ENCODE measurements at regions not wholly inside any gene's neighbourhood (a gene's known extent, or its start where the extent isn't known, plus 50 kb on each side); places are given as distances from the start of the nearest gene placed in this dataset.
"Not testable (repeated sequence)": the region's sequence is repeated elsewhere in the genome, so short reads cannot be mapped to it uniquely, and the experiment has no call there.

GRCh38 chr3:94593526-94594150 is 530.8 kb downstream of the NSUN3 start:
- DNase-seq (ENCODE audit: low read depth in 4 of 4, low spot score in 1 of 4), result no peak

GRCh38 chr3:94596141-94596540 is 533.3 kb downstream of the NSUN3 start:
- DNase-seq (ENCODE audit: low read depth in 4 of 4, low spot score in 1 of 4), result no peak

- no peak for DNase-seq (ENCODE audit: low read depth in 4 of 4, low spot score in 1 of 4)
These were observed 534.2 kb downstream of the NSUN3 start for GRCh38 chr3:94596887-94597566.

GRCh38 chr3:94607778-94608177 is 544.9 kb downstream of the NSUN3 start:
- DNase-seq (ENCODE audit: low read depth in 4 of 4, low spot score in 1 of 4), result no peak

- DNase-seq (ENCODE audit: low read depth in 4 of 4, low spot score in 1 of 4), result no peak
These were observed 547.0 kb downstream of the NSUN3 start for GRCh38 chr3:94609908-94610307.

GRCh38 chr3:94611596-94611995 is 548.7 kb downstream of the NSUN3 start:
- no peak for DNase-seq (ENCODE audit: low read depth in 4 of 4, low spot score in 1 of 4)

GRCh38 chr3:94612631-94613030 is 549.8 kb downstream of the NSUN3 start:
- DNase-seq (ENCODE audit: low read depth in 4 of 4, low spot score in 1 of 4), result no peak

- no peak for DNase-seq (ENCODE audit: low read depth in 4 of 4, low spot score in 1 of 4)
These were observed 551.3 kb downstream of the NSUN3 start for GRCh38 chr3:94614192-94614591.

GRCh38 chr3:94615275-94616065 is 552.6 kb downstream of the NSUN3 start:
- DNase-seq (ENCODE audit: low read depth in 4 of 4, low spot score in 1 of 4), result no peak

GRCh38 chr3:94616833-94617232 is 554.0 kb downstream of the NSUN3 start:
- DNase-seq (ENCODE audit: low read depth in 4 of 4, low spot score in 1 of 4), result no peak

GRCh38 chr3:94617312-94617711 is 554.5 kb downstream of the NSUN3 start:
- DNase-seq (ENCODE audit: low read depth in 4 of 4, low spot score in 1 of 4), result no peak

- DNase-seq (ENCODE audit: low read depth in 4 of 4, low spot score in 1 of 4), result no peak
These were observed 556.8 kb downstream of the NSUN3 start for GRCh38 chr3:94619643-94620042.

GRCh38 chr3:94626573-94626972 is 563.7 kb downstream of the NSUN3 start:
- no peak for DNase-seq (ENCODE audit: low read depth in 4 of 4, low spot score in 1 of 4)

GRCh38 chr3:94627689-94628088 is 564.8 kb downstream of the NSUN3 start:
- DNase-seq (ENCODE audit: low read depth in 4 of 4, low spot score in 1 of 4), result no peak

- DNase-seq (ENCODE audit: low read depth in 4 of 4, low spot score in 1 of 4), result no peak
These were observed 580.5 kb downstream of the NSUN3 start for GRCh38 chr3:94643400-94643799.

- no peak for DNase-seq (ENCODE audit: low read depth in 4 of 4, low spot score in 1 of 4)
These were observed 582.9 kb downstream of the NSUN3 start for GRCh38 chr3:94645790-94646189.

GRCh38 chr3:94647131-94647530 is 584.3 kb downstream of the NSUN3 start:
- no peak for DNase-seq (ENCODE audit: low read depth in 4 of 4, low spot score in 1 of 4)

GRCh38 chr3:94648270-94649180 is 585.7 kb downstream of the NSUN3 start:
- DNase-seq (ENCODE audit: low read depth in 4 of 4, low spot score in 1 of 4), result not testable (repeated sequence)

GRCh38 chr3:94654096-94654495 is 591.2 kb downstream of the NSUN3 start:
- no peak for DNase-seq (ENCODE audit: low read depth in 4 of 4, low spot score in 1 of 4)

GRCh38 chr3:94665922-94666321 is 603.1 kb downstream of the NSUN3 start:
- no peak for DNase-seq (ENCODE audit: low read depth in 4 of 4, low spot score in 1 of 4)

- DNase-seq (ENCODE audit: low read depth in 4 of 4, low spot score in 1 of 4), result no peak
These were observed 608.2 kb downstream of the NSUN3 start for GRCh38 chr3:94671078-94671477.

Data from stimulated activated CD4-positive, alpha-beta T cell treated with anti-CD3 and anti-CD28 coated beads, Interleukin-1b, Interleukin-23, amount 100 ng/mL, for 24 hours (primary cell).